ENCODE measurements at regions not wholly inside any gene's neighbourhood (a gene's known extent, or its start where the extent isn't known, plus 50 kb on each side); places are given as distances from the start of the nearest gene placed in this dataset.
A peak's percentile ranks its signal among the peaks of the same experiment; 100 is the strongest.

GRCh38 chr3:187994221-187995042 is 159.5 kb upstream of the LPP start:
- H3K27me3 ChIP-seq (ENCODE audit: insufficient read depth, low read length) = no peaks in the 10 kb centered on the region
- BruUV-seq (replicated peaks) = no TSS peak
- no peaks in the 10 kb centered on the region for H3K36me3 ChIP-seq (ENCODE audit: control insufficient read depth in 1 of 2, insufficient read depth in 2 of 2, low read length in 2 of 2)
- H4K20me1 ChIP-seq (ENCODE audit: insufficient read depth) = no peaks in the 10 kb centered on the region
- no peak for ATAC-seq
- no peak overlapping the region for H3K4me3 ChIP-seq (replicated peaks in 1 of 2; ENCODE audit: low read depth in 1 of 2, low read length in 2 of 2)
- no peaks in the 10 kb centered on the region for H3K9me3 ChIP-seq (ENCODE audit: control insufficient read depth in 1 of 2, insufficient read depth in 1 of 2, low read depth in 1 of 2, low read length in 2 of 2)
- ChIA-PET CTCF (no interaction called here), RAD21 (ENCODE audit: low non-redundant PET in 1 of 2, low total read pairs in 2 of 2, uncharacterized antibody in 2 of 2, unreplicated experiment in 2 of 2) (no interaction called here), POLR2A (no interaction called here)
- no peak for TF ChIP-seq YY1 (IDR thresholded peaks at IDR 0.05; ENCODE audit: extremely low read depth, insufficient replicate concordance, low read depth, low read length)
- TF ChIP-seq RAD21 (IDR thresholded peaks at IDR 0.05; ENCODE audit: low read depth) = no peak
- TF ChIP-seq SP1 (IDR thresholded peaks at IDR 0.05; ENCODE audit: low read depth) = no peak
- TF ChIP-seq POLR2AphosphoS5 (IDR thresholded peaks at IDR 0.05; ENCODE audit: low read depth, low read length) = no peak
- no peak for TF ChIP-seq POLR2A (IDR thresholded peaks at IDR 0.05; ENCODE audit: borderline replicate concordance, extremely low read depth, insufficient read depth, insufficient read length)
- TF ChIP-seq EGR1 (IDR thresholded peaks at IDR 0.05; ENCODE audit: low read depth) = no peak
- no peaks in the 10 kb centered on the region for H3K4me1 ChIP-seq (ENCODE audit: control insufficient read depth in 1 of 2, insufficient read depth in 2 of 2, low read length in 2 of 2)
- no peak overlapping the region for H3K4me2 ChIP-seq (ENCODE audit: low read length)
- H3K79me2 ChIP-seq (ENCODE audit: insufficient read depth, low read length) = no peaks in the 10 kb centered on the region
- H3K27ac ChIP-seq (ENCODE audit: low read depth, low read length) = no peak overlapping the region
- H2AFZ ChIP-seq (ENCODE audit: low read depth, low read length, poor library complexity, severe bottlenecking) = no peak overlapping the region
- no peak overlapping the region for H3K9ac ChIP-seq (ENCODE audit: low read length)
- no peaks in the 10 kb centered on the region for H3K9me2 ChIP-seq (ENCODE audit: insufficient read depth)
- no peak for DNase-seq (ENCODE audit: low read depth, low spot score)
- intact Hi-C loops (cut with micrococcal nuclease) = no loop called here

GRCh38 chr3:187995043-187995400 is 158.9 kb upstream of the LPP start:
- no peaks in the 10 kb centered on the region for H3K9me3 ChIP-seq (ENCODE audit: control insufficient read depth in 1 of 2, insufficient read depth in 1 of 2, low read depth in 1 of 2, low read length in 2 of 2)
- TF ChIP-seq SP1 (IDR thresholded peaks at IDR 0.05; ENCODE audit: low read depth) (no peak), CTCF (IDR thresholded peaks at IDR 0.05 in 2 of 3, conservative IDR thresholded peaks at IDR 0.05 in 1 of 3; ENCODE audit: borderline replicate concordance in 1 of 3, insufficient read depth in 1 of 3, low read depth in 2 of 3, low read length in 2 of 3) (no peak), JUND (IDR thresholded peaks at IDR 0.05) (no peak), SIN3A (IDR thresholded peaks at IDR 0.05; ENCODE audit: low read depth) (no peak), REST (IDR thresholded peaks at IDR 0.05; ENCODE audit: low read depth) (no peak), POLR2AphosphoS5 (IDR thresholded peaks at IDR 0.05; ENCODE audit: low read depth, low read length) (no peak)
- H3K9me2 ChIP-seq (ENCODE audit: insufficient read depth) = no peaks in the 10 kb centered on the region
- no TSS peak for BruUV-seq (replicated peaks)
- RAD21 ChIA-PET (ENCODE audit: low non-redundant PET in 1 of 2, low total read pairs in 2 of 2, uncharacterized antibody in 2 of 2, unreplicated experiment in 2 of 2) = no interaction called here
- no peaks in the 10 kb centered on the region for H4K20me1 ChIP-seq (ENCODE audit: insufficient read depth)
- H3K36me3 ChIP-seq (ENCODE audit: control insufficient read depth in 1 of 2, insufficient read depth in 2 of 2, low read length in 2 of 2) = no peaks in the 10 kb centered on the region
- H3K27ac ChIP-seq (ENCODE audit: low read depth, low read length) = no peak overlapping the region
- no peaks in the 10 kb centered on the region for H3K4me1 ChIP-seq (ENCODE audit: control insufficient read depth in 1 of 2, insufficient read depth in 2 of 2, low read length in 2 of 2)
- H3K27me3 ChIP-seq (ENCODE audit: insufficient read depth, low read length) = no peaks in the 10 kb centered on the region
- H3K4me3 ChIP-seq (replicated peaks in 1 of 2; ENCODE audit: low read depth in 1 of 2, low read length in 2 of 2) = no peak overlapping the region
- POLR2A ChIA-PET = no interaction called here
- peak overlapping the region; percentile 6 for H2AFZ ChIP-seq (ENCODE audit: low read depth, low read length, poor library complexity, severe bottlenecking)
- intact Hi-C loops (cut with micrococcal nuclease) = no loop called here
- no peak for ATAC-seq
- H3K79me2 ChIP-seq (ENCODE audit: insufficient read depth, low read length) = no peaks in the 10 kb centered on the region
- DNase-seq (ENCODE audit: low read depth, low spot score) = no peak
- no peak overlapping the region for H3K9ac ChIP-seq (ENCODE audit: low read length)
- no peak overlapping the region for H3K4me2 ChIP-seq (ENCODE audit: low read length)
- CTCF ChIA-PET = no interaction called here

All from HCT116 (cell line).